GM12864 (cell line): ENCODE measurements at regions not wholly inside any gene's neighbourhood (a gene's known extent, or its start where the extent isn't known, plus 50 kb on each side); places are given as distances from the start of the nearest gene placed in this dataset.
"Not testable (repeated sequence)": the region's sequence is repeated elsewhere in the genome, so short reads cannot be mapped to it uniquely, and the experiment has no call there.

Source experiments
- DNase-seq: peaks from one replicate; pipeline ENCODE4 v3.0.0-alpha.2; 2011; ENCODE audit warnings: low read depth
- H3K4me3 ChIP-seq: 2 replicates; pipeline ENCODE4 v1.5.1; 2011; ENCODE audit warnings: mild to moderate bottlenecking, low read depth, low read length, control low read depth
- CTCF ChIP-seq: IDR thresholded peaks from 2 replicates; pipeline ENCODE4 v1.5.1; 2011; ENCODE audit warnings: low read depth, mild to moderate bottlenecking, moderate library complexity, low read length, control low read depth, inconsistent platforms; ENCODE audit errors: missing control alignments

- no peak for TF ChIP-seq CTCF
- DNase-seq = no peak
- H3K4me3 ChIP-seq = no peak overlapping the region
These were observed 57.6 kb upstream of the BBX start for GRCh38 chr3:107465064-107465631.

GRCh38 chr3:107468782-107469181, 54.0 kb upstream of the BBX start:
- H3K4me3 ChIP-seq = no peak overlapping the region
- TF ChIP-seq CTCF = no peak
- DNase-seq = no peak

- H3K4me3 ChIP-seq, DNase-seq: not testable (repeated sequence)
These were observed 52.3 kb upstream of the BBX start for GRCh38 chr3:107470496-107470895.
